Activated CD8-positive, alpha-beta T cell treated with anti-CD3 and anti-CD28 coated beads for 36 hours (primary cell): ENCODE measurements at regions not wholly inside any gene's neighbourhood (a gene's known extent, or its start where the extent isn't known, plus 50 kb on each side); places are given as distances from the start of the nearest gene placed in this dataset.

Source experiments
- ATAC-seq: fragments of 200-7000 bp; cut with Tn5 transposase; one replicate; pipeline ENCODE4 v1.10.0; 2021; ENCODE audit warnings: mild to moderate bottlenecking, moderate library complexity
- CTCF ChIA-PET: fragments of 350-600 bp; sonication (Branson Sonifier 250); formaldehyde crosslinking; loops from one replicate; lab custom pipeline; 2021; ENCODE audit warnings: antibody characterized with exemption; lab: Charles Lee
- POLR2A ChIA-PET: fragments of 350-600 bp; sonication (Branson Sonifier 250); formaldehyde crosslinking; loops from one replicate; lab custom pipeline; 2021; ENCODE audit warnings: antibody characterized with exemption; lab: Charles Lee
- DNase-seq: peaks from one replicate; pipeline ENCODE4 v3.0.0-alpha.2; 2020
- H3K27ac Mint-ChIP-seq: one replicate; pipeline ENCODE4 v1.8.0; 2021; ENCODE audit warnings: mild to moderate bottlenecking, mixed read lengths
- H3K27me3 Mint-ChIP-seq: one replicate; pipeline ENCODE4 v1.8.0; 2021; ENCODE audit warnings: mixed read lengths
- H3K36me3 Mint-ChIP-seq: one replicate; pipeline ENCODE4 v1.8.0; 2021; ENCODE audit warnings: low read depth, mixed read lengths
- H3K4me1 Mint-ChIP-seq: one replicate; pipeline ENCODE4 v1.8.0; 2021; ENCODE audit warnings: low read depth, mixed read lengths
- H3K4me3 Mint-ChIP-seq: one replicate; pipeline ENCODE4 v1.8.0; 2021; ENCODE audit warnings: mild to moderate bottlenecking, moderate library complexity, mixed read lengths
- H3K9me3 Mint-ChIP-seq: one replicate; pipeline ENCODE4 v1.8.0; 2021; ENCODE audit warnings: mixed read lengths
- intact Hi-C: fragments of 100-400 bp; cut with micrococcal nuclease; formaldehyde crosslinking; loops from one replicate; pipeline ENCODE4 v1.10.0; 2022
- TF ChIP-seq, protein P1 (sequence below): fragments of 200-600 bp; IDR thresholded peaks from one replicate; pipeline ENCODE4 v1.8.0; 2022; ENCODE audit warnings: antibody characterized with exemption, mild to moderate bottlenecking

DNA sequence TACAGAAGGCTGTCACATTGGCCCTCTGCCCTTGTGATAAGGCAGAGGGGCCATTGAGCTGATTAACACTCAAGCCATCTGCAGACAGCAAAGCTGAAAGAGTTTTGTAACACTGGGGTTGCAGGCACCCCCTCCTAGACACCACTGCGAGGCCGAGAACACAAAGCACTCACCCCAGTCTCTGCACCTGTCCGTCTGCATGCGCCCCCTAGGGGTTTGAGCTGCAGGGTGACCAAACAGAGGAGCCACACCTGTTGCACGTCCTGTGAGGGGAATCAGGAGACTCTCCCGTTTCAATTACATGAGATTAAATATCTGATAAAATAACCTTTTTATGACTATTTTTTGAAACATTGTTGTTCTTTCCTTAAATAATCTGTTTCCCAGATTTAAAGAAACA lies 1180.4 kb downstream of the CDH9 start:
- Mint-ChIP-seq H3K27me3 (no peaks in the 10 kb centered on the region), H3K27ac (no peak overlapping the region), H3K4me3 (no peak overlapping the region), H3K36me3 (no peaks in the 10 kb centered on the region), H3K9me3 (peaks cover 12% of the 10 kb centered on the region), H3K4me1 (no peaks in the 10 kb centered on the region)
- ChIA-PET CTCF (no interaction called here), POLR2A (no interaction called here)
- TF ChIP-seq, protein P1, sequence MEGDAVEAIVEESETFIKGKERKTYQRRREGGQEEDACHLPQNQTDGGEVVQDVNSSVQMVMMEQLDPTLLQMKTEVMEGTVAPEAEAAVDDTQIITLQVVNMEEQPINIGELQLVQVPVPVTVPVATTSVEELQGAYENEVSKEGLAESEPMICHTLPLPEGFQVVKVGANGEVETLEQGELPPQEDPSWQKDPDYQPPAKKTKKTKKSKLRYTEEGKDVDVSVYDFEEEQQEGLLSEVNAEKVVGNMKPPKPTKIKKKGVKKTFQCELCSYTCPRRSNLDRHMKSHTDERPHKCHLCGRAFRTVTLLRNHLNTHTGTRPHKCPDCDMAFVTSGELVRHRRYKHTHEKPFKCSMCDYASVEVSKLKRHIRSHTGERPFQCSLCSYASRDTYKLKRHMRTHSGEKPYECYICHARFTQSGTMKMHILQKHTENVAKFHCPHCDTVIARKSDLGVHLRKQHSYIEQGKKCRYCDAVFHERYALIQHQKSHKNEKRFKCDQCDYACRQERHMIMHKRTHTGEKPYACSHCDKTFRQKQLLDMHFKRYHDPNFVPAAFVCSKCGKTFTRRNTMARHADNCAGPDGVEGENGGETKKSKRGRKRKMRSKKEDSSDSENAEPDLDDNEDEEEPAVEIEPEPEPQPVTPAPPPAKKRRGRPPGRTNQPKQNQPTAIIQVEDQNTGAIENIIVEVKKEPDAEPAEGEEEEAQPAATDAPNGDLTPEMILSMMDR, result no peak
- DNase-seq (no peak), ATAC-seq (no peak)
- intact Hi-C loops, result no loop called here

DNA sequence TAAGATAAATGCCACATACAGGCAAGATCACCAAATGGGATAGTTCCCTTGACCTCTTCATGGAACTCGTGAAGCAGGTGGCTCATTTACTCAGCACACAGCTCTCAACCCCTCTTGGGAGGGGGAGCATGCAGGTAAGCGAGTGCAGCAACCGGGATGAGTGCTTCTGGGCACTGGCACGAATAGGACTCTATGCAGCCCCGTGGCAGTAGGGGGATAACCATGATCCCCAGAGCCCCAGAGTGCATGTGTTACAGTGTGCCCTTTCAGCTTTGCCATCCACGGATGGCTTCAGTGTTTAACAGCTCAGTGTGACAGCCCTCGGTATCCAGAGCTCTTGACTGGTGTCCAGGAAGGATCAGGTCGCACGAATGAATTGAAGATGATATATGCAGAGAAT lies 1187.1 kb downstream of the CDH9 start:
- H3K36me3 Mint-ChIP-seq, result no peaks in the 10 kb centered on the region
- no peaks in the 10 kb centered on the region for H3K4me1 Mint-ChIP-seq
- H3K4me3 Mint-ChIP-seq, result no peak overlapping the region
- TF ChIP-seq, protein P1, result no peak
- DNase-seq (no peak), ATAC-seq (no peak)
- intact Hi-C loops, result no loop called here
- peaks cover 9% of the 10 kb centered on the region for H3K9me3 Mint-ChIP-seq
- no peak overlapping the region for H3K27ac Mint-ChIP-seq
- H3K27me3 Mint-ChIP-seq, result no peaks in the 10 kb centered on the region
- CTCF ChIA-PET, result no interaction called here
- POLR2A ChIA-PET, result no interaction called here

DNA sequence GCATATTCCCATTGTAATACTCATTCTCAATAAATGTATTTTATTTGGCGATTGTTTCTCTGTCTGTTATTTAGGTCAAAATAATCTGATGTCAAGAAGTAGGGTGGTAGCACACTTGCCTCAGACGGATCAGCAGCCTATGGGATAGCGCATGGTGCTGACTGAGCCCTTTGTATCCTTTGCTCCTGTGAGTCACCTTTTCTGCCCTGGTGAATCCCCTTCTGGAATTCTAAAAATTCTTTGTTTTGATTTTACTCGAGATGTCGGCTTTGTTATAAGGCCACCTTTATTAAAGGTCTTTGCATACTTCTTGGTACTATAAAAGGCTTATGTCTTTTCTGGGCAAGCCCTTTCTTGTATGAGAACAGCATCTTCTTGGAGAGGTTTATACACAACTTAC lies 1187.8 kb downstream of the CDH9 start:
- no peak for DNase-seq
- Mint-ChIP-seq H3K36me3 (no peaks in the 10 kb centered on the region), H3K4me1 (no peaks in the 10 kb centered on the region), H3K4me3 (no peak overlapping the region), H3K9me3 (peaks cover 9% of the 10 kb centered on the region), H3K27me3 (no peaks in the 10 kb centered on the region), H3K27ac (no peak overlapping the region)
- CTCF ChIA-PET, result no interaction called here
- intact Hi-C loops, result no loop called here
- ATAC-seq, result no peak
- TF ChIP-seq, protein P1, result no peak
- POLR2A ChIA-PET, result no interaction called here

DNA sequence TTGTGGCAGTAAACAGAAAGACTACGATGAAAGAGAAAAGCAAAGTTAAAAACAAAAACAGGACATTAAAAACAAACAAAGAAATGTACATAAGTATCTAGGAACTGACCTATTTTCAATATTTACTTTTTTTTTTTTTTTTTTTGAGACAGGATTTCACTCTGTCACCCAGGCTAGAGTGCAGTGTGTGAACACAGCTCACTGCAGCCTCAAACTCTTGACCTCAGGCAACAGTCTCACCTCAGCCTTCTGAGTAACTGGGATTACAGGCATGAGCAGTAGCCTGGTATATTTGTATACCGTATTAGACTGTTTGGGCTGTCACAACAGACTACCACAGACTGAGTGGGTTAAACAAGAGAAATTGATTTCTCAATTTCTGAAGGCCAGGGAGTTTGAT lies 1189.1 kb downstream of the CDH9 start:
- Mint-ChIP-seq H3K27ac (no peak overlapping the region), H3K9me3 (peaks cover 9% of the 10 kb centered on the region), H3K4me3 (no peak overlapping the region), H3K4me1 (no peaks in the 10 kb centered on the region), H3K36me3 (no peaks in the 10 kb centered on the region), H3K27me3 (no peaks in the 10 kb centered on the region)
- POLR2A ChIA-PET, result no interaction called here
- intact Hi-C loops, result no loop called here
- CTCF ChIA-PET, result no interaction called here
- ATAC-seq (no peak), DNase-seq (no peak)
- TF ChIP-seq, protein P1, result no peak

DNA sequence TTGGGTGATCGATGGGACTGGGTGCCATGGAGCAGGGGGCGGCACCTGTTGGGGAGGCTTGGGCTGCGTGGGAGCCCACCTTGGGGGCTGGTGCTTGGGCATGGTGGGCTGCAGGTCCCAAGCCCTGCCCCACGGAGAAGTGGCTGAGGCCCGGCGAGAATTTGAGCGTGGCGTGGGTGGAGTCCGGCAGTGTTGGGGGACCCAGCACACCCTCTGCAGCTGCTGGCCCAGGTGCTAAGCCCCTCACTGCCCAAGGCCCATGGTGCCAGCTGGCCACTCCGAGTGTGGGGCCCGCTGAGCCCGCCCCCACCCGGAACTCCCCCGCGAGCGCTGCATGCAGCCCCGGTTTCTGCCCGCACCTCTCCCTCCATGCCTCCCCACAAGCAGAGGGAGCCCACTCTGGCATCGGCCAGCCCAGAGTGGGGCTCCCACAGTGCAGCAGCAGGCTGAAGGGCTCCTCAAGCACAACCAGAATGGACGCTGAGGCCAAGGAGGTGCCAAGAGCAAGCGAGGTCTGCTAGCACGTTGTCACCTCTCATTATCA lies 1178.6 kb upstream of the CDH10 start:
- intact Hi-C loops, result no loop called here
- Mint-ChIP-seq H3K27ac (no peak overlapping the region), H3K4me1 (no peaks in the 10 kb centered on the region), H3K4me3 (no peak overlapping the region), H3K36me3 (no peaks in the 10 kb centered on the region), H3K27me3 (no peaks in the 10 kb centered on the region), H3K9me3 (peaks cover 5% of the 10 kb centered on the region)
- ATAC-seq (no peak), DNase-seq (no peak)
- TF ChIP-seq, protein P1, result no peak
- CTCF ChIA-PET, result no interaction called here
- POLR2A ChIA-PET, result no interaction called here
